ENCODE measurements at regions not wholly inside any gene's neighbourhood (a gene's known extent, or its start where the extent isn't known, plus 50 kb on each side); places are given as distances from the start of the nearest gene placed in this dataset.

GRCh38 chr12:88251798-88252197, 109.7 kb downstream of the TMTC3 start:
- H3K4me3 Mint-ChIP-seq, result no peak overlapping the region
- H3K9me3 Mint-ChIP-seq, result no peaks in the 10 kb centered on the region
- peaks cover 8% of the 10 kb centered on the region for H3K27me3 Mint-ChIP-seq (ENCODE audit: low read depth, poor library complexity)

DNA sequence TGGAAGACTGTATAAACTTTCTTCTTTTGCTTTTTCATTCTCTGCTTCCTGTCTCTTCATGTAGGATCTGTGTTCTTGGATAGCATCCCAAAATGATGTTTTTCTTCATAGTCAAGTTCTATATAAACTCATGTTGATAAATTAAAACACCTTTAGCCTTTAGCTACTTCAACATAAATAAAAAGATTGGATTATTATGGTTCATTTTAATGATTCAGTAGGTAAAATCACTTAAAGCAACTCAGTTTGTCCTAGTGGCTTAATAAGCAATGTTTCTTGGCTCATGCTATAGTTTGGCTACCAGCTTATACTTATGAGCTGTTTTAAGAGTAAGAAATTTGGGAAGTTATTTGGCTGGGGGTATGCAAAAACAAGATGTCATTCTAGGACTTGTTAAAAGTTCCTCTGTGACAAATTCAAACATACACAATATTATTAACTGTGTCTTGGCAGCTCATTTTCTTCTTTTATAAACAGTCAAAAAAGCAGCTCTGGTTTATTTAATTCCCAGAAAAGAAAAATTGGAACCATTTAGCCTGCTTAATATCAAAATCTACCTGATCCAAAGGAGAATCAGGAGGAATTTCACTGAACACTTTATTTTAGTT, 111.4 kb downstream of the TMTC3 start:
- TF ChIP-seq, protein P1, sequence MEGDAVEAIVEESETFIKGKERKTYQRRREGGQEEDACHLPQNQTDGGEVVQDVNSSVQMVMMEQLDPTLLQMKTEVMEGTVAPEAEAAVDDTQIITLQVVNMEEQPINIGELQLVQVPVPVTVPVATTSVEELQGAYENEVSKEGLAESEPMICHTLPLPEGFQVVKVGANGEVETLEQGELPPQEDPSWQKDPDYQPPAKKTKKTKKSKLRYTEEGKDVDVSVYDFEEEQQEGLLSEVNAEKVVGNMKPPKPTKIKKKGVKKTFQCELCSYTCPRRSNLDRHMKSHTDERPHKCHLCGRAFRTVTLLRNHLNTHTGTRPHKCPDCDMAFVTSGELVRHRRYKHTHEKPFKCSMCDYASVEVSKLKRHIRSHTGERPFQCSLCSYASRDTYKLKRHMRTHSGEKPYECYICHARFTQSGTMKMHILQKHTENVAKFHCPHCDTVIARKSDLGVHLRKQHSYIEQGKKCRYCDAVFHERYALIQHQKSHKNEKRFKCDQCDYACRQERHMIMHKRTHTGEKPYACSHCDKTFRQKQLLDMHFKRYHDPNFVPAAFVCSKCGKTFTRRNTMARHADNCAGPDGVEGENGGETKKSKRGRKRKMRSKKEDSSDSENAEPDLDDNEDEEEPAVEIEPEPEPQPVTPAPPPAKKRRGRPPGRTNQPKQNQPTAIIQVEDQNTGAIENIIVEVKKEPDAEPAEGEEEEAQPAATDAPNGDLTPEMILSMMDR (IDR thresholded peaks at IDR 0.05), result no peak
- peaks cover 8% of the 10 kb centered on the region for H3K27me3 Mint-ChIP-seq (ENCODE audit: low read depth, poor library complexity)
- H3K27ac Mint-ChIP-seq, result no peak overlapping the region
- H3K9me3 Mint-ChIP-seq, result no peaks in the 10 kb centered on the region
- no peak overlapping the region for H3K4me3 Mint-ChIP-seq
- no peaks in the 10 kb centered on the region for H3K4me1 Mint-ChIP-seq
- no peak for DNase-seq
- H3K36me3 Mint-ChIP-seq (ENCODE audit: low read depth), result no peaks in the 10 kb centered on the region

More at GRCh38 chr12:88251798-88252197, 109.7 kb downstream of the TMTC3 start:
- Mint-ChIP-seq H3K4me1 (no peaks in the 10 kb centered on the region), H3K36me3 (ENCODE audit: low read depth) (no peaks in the 10 kb centered on the region), H3K27ac (no peak overlapping the region)
- no peak for DNase-seq
- TF ChIP-seq, protein P1 (IDR thresholded peaks at IDR 0.05), result no peak

- Mint-ChIP-seq H3K4me3 (no peak overlapping the region), H3K27me3 (ENCODE audit: low read depth, poor library complexity) (peaks cover 8% of the 10 kb centered on the region), H3K4me1 (no peaks in the 10 kb centered on the region), H3K27ac (no peak overlapping the region), H3K9me3 (no peaks in the 10 kb centered on the region), H3K36me3 (ENCODE audit: low read depth) (no peaks in the 10 kb centered on the region)
- TF ChIP-seq, protein P1 (IDR thresholded peaks at IDR 0.05), result no peak
- no peak for DNase-seq
These were observed 113.1 kb downstream of the TMTC3 start for GRCh38 chr12:88255224-88255623.

DNA sequence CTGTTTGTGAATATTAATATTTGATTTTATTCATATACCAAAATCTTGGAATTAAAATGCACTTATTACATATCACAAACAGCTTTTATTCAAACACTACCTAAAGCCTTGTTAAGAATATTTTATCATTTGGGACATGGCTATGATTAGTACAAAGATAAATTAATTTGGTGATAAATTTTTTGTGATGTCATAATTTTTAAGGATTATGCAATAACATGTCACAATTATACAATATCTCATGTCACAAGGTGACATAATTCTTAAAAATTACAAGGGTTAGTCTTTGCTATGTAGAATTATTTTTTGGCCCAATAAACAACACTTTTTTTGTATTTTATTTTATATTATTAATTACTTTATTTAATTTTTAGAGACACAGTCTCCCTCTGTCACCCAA, 113.7 kb downstream of the TMTC3 start:
- H3K27ac Mint-ChIP-seq, result no peak overlapping the region
- no peak for DNase-seq
- no peaks in the 10 kb centered on the region for H3K36me3 Mint-ChIP-seq (ENCODE audit: low read depth)
- TF ChIP-seq, protein P1 (IDR thresholded peaks at IDR 0.05), result no peak
- no peaks in the 10 kb centered on the region for H3K9me3 Mint-ChIP-seq
- no peaks in the 10 kb centered on the region for H3K4me1 Mint-ChIP-seq
- no peak overlapping the region for H3K4me3 Mint-ChIP-seq
- H3K27me3 Mint-ChIP-seq (ENCODE audit: low read depth, poor library complexity), result peaks cover 8% of the 10 kb centered on the region

- no peak for DNase-seq
- Mint-ChIP-seq H3K4me1 (no peaks in the 10 kb centered on the region), H3K4me3 (no peak overlapping the region), H3K27ac (peak overlapping the region; percentile 39), H3K9me3 (no peaks in the 10 kb centered on the region), H3K36me3 (ENCODE audit: low read depth) (no peaks in the 10 kb centered on the region), H3K27me3 (ENCODE audit: low read depth, poor library complexity) (peaks cover 8% of the 10 kb centered on the region)
- TF ChIP-seq, protein P1 (IDR thresholded peaks at IDR 0.05), result no peak
These were observed 116.3 kb downstream of the TMTC3 start for GRCh38 chr12:88258396-88258795.

DNA sequence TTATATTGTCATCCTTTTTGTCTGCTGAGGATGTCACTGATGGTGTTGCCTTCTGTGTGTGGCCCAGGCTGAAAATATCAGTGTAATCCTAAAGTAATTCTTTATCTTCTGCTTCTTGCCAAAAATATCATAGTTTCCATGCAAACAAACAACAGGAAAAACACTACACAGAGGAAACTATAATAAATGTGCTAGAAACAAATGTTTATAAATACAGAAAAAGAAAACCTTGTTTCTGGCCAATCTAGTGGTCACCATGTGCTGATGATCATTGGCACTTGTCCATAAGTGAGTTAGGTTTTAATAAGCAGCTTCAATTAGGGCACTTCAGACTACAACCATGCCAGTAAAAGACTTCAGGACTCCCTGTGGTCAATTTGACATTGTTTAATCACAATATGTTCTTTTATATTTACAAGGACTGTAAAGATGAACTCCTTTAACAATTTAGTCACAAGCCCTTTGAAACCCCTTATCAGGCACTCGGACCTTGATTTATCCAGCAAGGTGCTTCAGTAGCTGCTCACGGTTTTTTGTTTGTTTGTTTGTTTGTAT, 124.8 kb downstream of the TMTC3 start:
- Mint-ChIP-seq H3K4me1 (no peaks in the 10 kb centered on the region), H3K27me3 (ENCODE audit: low read depth, poor library complexity) (peaks cover 6% of the 10 kb centered on the region), H3K9me3 (no peaks in the 10 kb centered on the region), H3K27ac (no peak overlapping the region), H3K36me3 (ENCODE audit: low read depth) (no peaks in the 10 kb centered on the region), H3K4me3 (no peak overlapping the region)
- no peak for DNase-seq
- TF ChIP-seq, protein P1 (IDR thresholded peaks at IDR 0.05), result no peak
